Neural cell (in vitro differentiated cells): ENCODE measurements at regions not wholly inside any gene's neighbourhood (a gene's known extent, or its start where the extent isn't known, plus 50 kb on each side); places are given as distances from the start of the nearest gene placed in this dataset.

Experiments
- H2AFZ ChIP-seq: fragments of 200-600, 300-800 bp; sonication (generic), shearing (Covaris generic); 2 replicates; pipeline ENCODE4 v1.6.0; 2014; ENCODE audit warnings: low read depth, mild to moderate bottlenecking, antibody characterized with exemption, low read length, moderate library complexity
- H3F3A ChIP-seq: fragments of 200-600 bp; shearing (Covaris generic); 2 replicates; pipeline ENCODE4 v1.6.1; 2016; ENCODE audit warnings: mild to moderate bottlenecking, moderate library complexity, mixed read lengths, antibody characterized with exemption, low read length; ENCODE audit not compliant: insufficient read depth, poor library complexity, severe bottlenecking
- H3K27ac ChIP-seq: fragments of 200-600, 300-800 bp; sonication (generic), shearing (Covaris generic); 2 replicates; pipeline ENCODE4 v1.5.1; 2014; ENCODE audit warnings: mild to moderate bottlenecking, low read length, moderate library complexity
- H3K27me3 ChIP-seq: fragments of 300-800, 200-600 bp; sonication (generic), shearing (Covaris generic); 2 replicates; pipeline ENCODE4 v1.6.0; 2014; ENCODE audit warnings: mild to moderate bottlenecking, low read depth, low read length, moderate library complexity; ENCODE audit not compliant: insufficient read depth
- H3K36me3 ChIP-seq: fragments of 300-800, 200-600 bp; sonication (generic), shearing (Covaris generic); 2 replicates; pipeline ENCODE4 v1.5.1; 2014; ENCODE audit warnings: mild to moderate bottlenecking, antibody characterized with exemption, low read length, moderate library complexity; ENCODE audit not compliant: insufficient read depth
- H3K4me2 ChIP-seq: fragments of 300-800, 200-600 bp; sonication (generic), shearing (Covaris generic); 2 replicates; pipeline ENCODE4 v1.6.0; 2014; ENCODE audit warnings: mild to moderate bottlenecking, low read length
- H3K4me3 ChIP-seq: fragments of 300-800, 200-600 bp; sonication (generic), shearing (Covaris generic); 2 replicates; pipeline ENCODE4 v1.5.1; 2014; ENCODE audit warnings: mild to moderate bottlenecking, low read length, moderate library complexity
- H3K79me2 ChIP-seq: fragments of 200-600 bp; shearing (Covaris generic); replicated peaks from 2 replicates; pipeline ENCODE4 v1.6.0; 2014; ENCODE audit warnings: mild to moderate bottlenecking, low read length, moderate library complexity; ENCODE audit not compliant: insufficient read depth
- H3K9ac ChIP-seq: fragments of 300-800, 200-600 bp; sonication (generic), shearing (Covaris generic); 2 replicates; pipeline ENCODE4 v1.6.1; 2016; ENCODE audit warnings: mild to moderate bottlenecking, low read length, mixed read lengths
- H3K9me2 ChIP-seq: fragments of 200-600 bp; shearing (Covaris generic); 2 replicates; pipeline ENCODE4 v1.6.1; 2016; ENCODE audit warnings: mild to moderate bottlenecking, low read length, mixed read lengths; ENCODE audit not compliant: insufficient read depth
- H3K9me3 ChIP-seq: fragments of 200-600, 300-800 bp; sonication (generic), shearing (Covaris generic); 2 replicates; pipeline ENCODE4 v1.6.1; 2016; ENCODE audit warnings: mild to moderate bottlenecking, mixed run types, low read length, moderate library complexity, mixed read lengths
- H4K20me1 ChIP-seq: fragments of 200-600 bp; shearing (Covaris generic); 2 replicates; pipeline ENCODE4 v1.6.1; 2016; ENCODE audit warnings: mild to moderate bottlenecking, mixed run types; ENCODE audit not compliant: insufficient read depth
- CTCF ChIP-seq: fragments of 450-650 bp; IDR thresholded peaks from 2 replicates; pipeline ENCODE4 v1.5.1; 2014; ENCODE audit warnings: antibody characterized with exemption, mild to moderate bottlenecking, moderate library complexity; ENCODE audit not compliant: poor library complexity, severe bottlenecking
- EP300 ChIP-seq: fragments of 450-650 bp; conservative IDR thresholded peaks from 2 replicates; pipeline ENCODE4 v1.6.1; 2014; ENCODE audit warnings: antibody characterized with exemption, mild to moderate bottlenecking, moderate library complexity; ENCODE audit not compliant: poor library complexity, severe bottlenecking
- EZH2 ChIP-seq: fragments of 200-600, 300-800 bp; shearing (Covaris generic), sonication (generic); IDR thresholded peaks from 2 replicates; pipeline ENCODE4 v1.6.1; 2014; ENCODE audit warnings: antibody characterized with exemption, low read length, borderline replicate concordance, mild to moderate bottlenecking; ENCODE audit not compliant: insufficient read depth, poor library complexity, severe bottlenecking
- MXI1 ChIP-seq: fragments of 450-650 bp; conservative IDR thresholded peaks from 2 replicates; pipeline ENCODE4 v1.6.1; 2014; ENCODE audit warnings: antibody characterized with exemption, mild to moderate bottlenecking; ENCODE audit not compliant: poor library complexity, severe bottlenecking
- POLR2AphosphoS5 ChIP-seq: IDR thresholded peaks from 2 replicates; pipeline ENCODE4 v1.6.1; 2012
- RAD21 ChIP-seq: fragments of 450-650 bp; conservative IDR thresholded peaks from 2 replicates; pipeline ENCODE4 v1.6.1; 2014; ENCODE audit warnings: antibody characterized with exemption, mild to moderate bottlenecking, moderate library complexity
- REST ChIP-seq: IDR thresholded peaks from 2 replicates; pipeline ENCODE4 v1.6.1; 2012; ENCODE audit warnings: borderline replicate concordance
- SMC3 ChIP-seq: fragments of 450-650 bp; conservative IDR thresholded peaks from 2 replicates; pipeline ENCODE4 v1.6.1; 2014; ENCODE audit warnings: antibody characterized with exemption, mild to moderate bottlenecking, moderate library complexity; ENCODE audit not compliant: poor library complexity
- TAF1 ChIP-seq: IDR thresholded peaks from 2 replicates; pipeline ENCODE4 v1.6.1; 2012; ENCODE audit warnings: low read depth

- Histone ChIP-seq H3K27me3 (no peaks in the 10 kb centered on the region), H3K9ac (no peak overlapping the region), H3K4me2 (no peak overlapping the region), H3K79me2 (no peaks in the 10 kb centered on the region), H3K27ac (no peak overlapping the region), H3K9me3 (no peaks in the 10 kb centered on the region), H3K9me2 (no peaks in the 10 kb centered on the region), H3K4me3 (no peak overlapping the region), H4K20me1 (no peaks in the 10 kb centered on the region), H3K36me3 (no peaks in the 10 kb centered on the region), H2AFZ (no peak overlapping the region), H3F3A (no peaks in the 10 kb centered on the region)
- TF ChIP-seq TAF1 = no peak
These were observed 217.2 kb upstream of the CBLB start for GRCh38 chr3:106086038-106086437.

- no peaks in the 10 kb centered on the region for H3K36me3 ChIP-seq
- no peaks in the 10 kb centered on the region for H3K79me2 ChIP-seq
- H3F3A ChIP-seq = no peaks in the 10 kb centered on the region
- H3K4me3 ChIP-seq = no peak overlapping the region
- no peaks in the 10 kb centered on the region for H3K9me3 ChIP-seq
- TF ChIP-seq RAD21 (no peak), REST (no peak), SMC3 (no peak), POLR2AphosphoS5 (no peak), CTCF (no peak), EP300 (no peak), MXI1 (no peak), TAF1 (no peak), EZH2 (no peak)
- no peaks in the 10 kb centered on the region for H3K27me3 ChIP-seq
- no peaks in the 10 kb centered on the region for H3K9me2 ChIP-seq
- H3K27ac ChIP-seq = no peak overlapping the region
- H4K20me1 ChIP-seq = no peaks in the 10 kb centered on the region
- H3K4me2 ChIP-seq = no peak overlapping the region
- H3K9ac ChIP-seq = no peak overlapping the region
- no peak overlapping the region for H2AFZ ChIP-seq
These were observed 217.8 kb upstream of the CBLB start for GRCh38 chr3:106086636-106087035.

GRCh38 chr3:106088304-106088703, 219.5 kb upstream of the CBLB start:
- H4K20me1 ChIP-seq = no peaks in the 10 kb centered on the region
- no peak overlapping the region for H2AFZ ChIP-seq
- H3K27me3 ChIP-seq = no peaks in the 10 kb centered on the region
- no peak overlapping the region for H3K27ac ChIP-seq
- no peak overlapping the region for H3K9ac ChIP-seq
- no peaks in the 10 kb centered on the region for H3K9me3 ChIP-seq
- H3K36me3 ChIP-seq = no peaks in the 10 kb centered on the region
- H3K9me2 ChIP-seq = no peaks in the 10 kb centered on the region
- no peak overlapping the region for H3K4me2 ChIP-seq
- no peaks in the 10 kb centered on the region for H3F3A ChIP-seq
- no peaks in the 10 kb centered on the region for H3K79me2 ChIP-seq
- no peak for TF ChIP-seq SMC3
- TF ChIP-seq CTCF = no peak
- TF ChIP-seq REST = no peak
- no peak for TF ChIP-seq MXI1
- no peak overlapping the region for H3K4me3 ChIP-seq
